ENCODE measurements at regions not wholly inside any gene's neighbourhood (a gene's known extent, or its start where the extent isn't known, plus 50 kb on each side); places are given as distances from the start of the nearest gene placed in this dataset.

DNA sequence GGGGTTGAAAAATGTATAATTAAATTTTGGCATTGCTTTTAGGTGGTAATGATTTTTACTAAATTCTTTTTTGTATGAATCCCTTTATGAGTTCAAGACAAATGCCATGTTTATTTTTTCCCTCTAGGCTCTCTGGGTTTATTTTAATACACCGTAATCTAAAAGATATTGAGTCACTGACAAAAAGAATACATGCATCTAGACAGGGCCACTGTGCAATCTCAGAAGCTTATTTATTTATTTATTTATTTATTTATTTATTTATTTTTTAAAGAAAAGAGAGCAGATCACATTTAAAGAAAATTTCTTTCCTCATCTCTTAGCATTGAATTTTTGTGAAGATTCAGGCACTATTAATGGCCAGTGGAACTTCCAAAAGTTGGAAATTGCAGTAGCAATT, 283.9 kb upstream of the SLC10A2 start (continued):
- TF ChIP-seq CTBP2 (IDR thresholded peaks at IDR 0.05; ENCODE audit: borderline replicate concordance, insufficient read depth, insufficient read length, low read length), result no peak
- no peak for TF ChIP-seq EP300 (IDR thresholded peaks at IDR 0.05; ENCODE audit: borderline replicate concordance in 1 of 2, low read depth in 2 of 2, low read length in 2 of 2)
- TF ChIP-seq SP2 (IDR thresholded peaks at IDR 0.05; ENCODE audit: low read length), result no peak
- no peak for TF ChIP-seq KDM4A (IDR thresholded peaks at IDR 0.05; ENCODE audit: low read depth, low read length, severe bottlenecking)
- TF ChIP-seq GTF2F1 (IDR thresholded peaks at IDR 0.05; ENCODE audit: borderline replicate concordance, low read depth, low read length), result no peak
